ENCODE measurements at regions not wholly inside any gene's neighbourhood (a gene's known extent, or its start where the extent isn't known, plus 50 kb on each side); places are given as distances from the start of the nearest gene placed in this dataset.
A peak's percentile ranks its signal among the peaks of the same experiment; 100 is the strongest.

DNA sequence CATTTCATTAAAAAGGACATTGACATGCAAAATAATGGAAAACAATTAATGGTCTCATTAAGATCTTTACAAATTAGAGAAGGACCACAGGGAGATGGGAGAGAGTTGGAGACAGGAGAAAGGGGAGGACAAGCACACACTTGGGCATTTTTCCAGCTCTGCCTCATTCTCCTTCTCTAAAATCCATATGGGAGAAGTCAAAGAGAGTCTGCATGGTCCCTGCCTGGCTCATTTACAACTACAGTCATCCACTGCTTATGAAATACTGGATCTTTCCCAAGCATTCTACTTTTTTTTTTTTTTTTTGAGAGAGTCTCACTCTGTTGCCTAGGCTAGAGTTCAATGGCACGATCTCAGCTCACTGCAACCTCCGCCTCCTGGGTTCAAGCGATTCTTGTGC, 518.9 kb upstream of the CELF2 start:
- no TSS peak for BruUV-seq (replicated peaks)
- no peaks in the 10 kb centered on the region for H4K20me1 ChIP-seq (ENCODE audit: insufficient read depth, low read length)
- H3K4me3 ChIP-seq (ENCODE audit: insufficient read depth, low read depth, low read length), result no peak overlapping the region
- peak overlapping the region; percentile 96; the same call in 1 of the 2 replicates for H3K4ac ChIP-seq (ENCODE audit: low read depth, low read length)
- intact Hi-C loops (cut with micrococcal nuclease), result no loop called here
- peak overlapping the region; percentile 90 for H2BK5ac ChIP-seq (ENCODE audit: low read depth, low read length, poor library complexity, severe bottlenecking)
- WGBS, 2 experiments (ENCODE audit: extremely low coverage in 2 of 2, insufficient read length in 1 of 2), result 90% methylated on average over 2 of the region's 3 CpGs; no CpG with 5 or more reads in 1 of the 2 experiments
- H3K23ac ChIP-seq (ENCODE audit: low read depth, low read length), result no peak overlapping the region
- in situ Hi-C loops (cut with MboI; ENCODE audit: low sequenced_read_pairs), result no loop called here
- 0 out of 2 replicates have a peak overlapping the region, but pooled peaks have one; percentile 30 for H3K14ac ChIP-seq (replicated peaks; ENCODE audit: low read depth, low read length)
- no peak overlapping the region for H4K91ac ChIP-seq (ENCODE audit: insufficient read depth, low read depth, low read length)
- no peak overlapping the region for H3K56ac ChIP-seq (ENCODE audit: extremely low read depth, insufficient read depth, low read length)
- peak overlapping the region; percentile 80 for H2BK20ac ChIP-seq (ENCODE audit: low read depth, low read length)
- peaks cover 5% of the 10 kb centered on the region for H3K9me3 ChIP-seq (ENCODE audit: control insufficient read depth, insufficient read depth, low read length)
- no peak overlapping the region for H2AFZ ChIP-seq (replicated peaks; ENCODE audit: low read length, poor library complexity)
- H3K79me1 ChIP-seq (ENCODE audit: low read depth in 1 of 2, low read length in 2 of 2), result no peaks in the 10 kb centered on the region
- dilution Hi-C loops (cut with HindIII; ENCODE audit: low sequenced_read_pairs, unreplicated experiment), result no loop called here
- ChIA-PET POLR2A (ENCODE audit: unreplicated experiment) (no interaction called here), CTCF (no interaction called here)
- no peaks in the 10 kb centered on the region for H3K27me3 ChIP-seq (ENCODE audit: control insufficient read depth, insufficient read depth, low read length)
- peak overlapping the region; percentile 70; the same call in 1 of the 2 replicates for H3K27ac ChIP-seq (ENCODE audit: insufficient read depth, low read length)
- TF ChIP-seq CTCF (conservative IDR thresholded peaks at IDR 0.05; ENCODE audit: low read depth, low read length), result no peak
- TF ChIP-seq FOS (IDR thresholded peaks at IDR 0.05; ENCODE audit: low read depth, low read length), result no peak
- TF ChIP-seq SMC3 (IDR thresholded peaks at IDR 0.05; ENCODE audit: low read depth, low read length), result no peak
- no peak for TF ChIP-seq MAFK (IDR thresholded peaks at IDR 0.05; ENCODE audit: low read depth, low read length)
- TF ChIP-seq NFE2L2 (IDR thresholded peaks at IDR 0.05; ENCODE audit: low read depth, low read length), result no peak
- TF ChIP-seq, protein P1, sequence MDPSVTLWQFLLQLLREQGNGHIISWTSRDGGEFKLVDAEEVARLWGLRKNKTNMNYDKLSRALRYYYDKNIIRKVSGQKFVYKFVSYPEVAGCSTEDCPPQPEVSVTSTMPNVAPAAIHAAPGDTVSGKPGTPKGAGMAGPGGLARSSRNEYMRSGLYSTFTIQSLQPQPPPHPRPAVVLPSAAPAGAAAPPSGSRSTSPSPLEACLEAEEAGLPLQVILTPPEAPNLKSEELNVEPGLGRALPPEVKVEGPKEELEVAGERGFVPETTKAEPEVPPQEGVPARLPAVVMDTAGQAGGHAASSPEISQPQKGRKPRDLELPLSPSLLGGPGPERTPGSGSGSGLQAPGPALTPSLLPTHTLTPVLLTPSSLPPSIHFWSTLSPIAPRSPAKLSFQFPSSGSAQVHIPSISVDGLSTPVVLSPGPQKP (IDR thresholded peaks at IDR 0.05; ENCODE audit: borderline replicate concordance, low read depth, low read length), result no peak
- no peak overlapping the region for H3K9ac ChIP-seq (ENCODE audit: low read depth, low read length)
- H2BK120ac ChIP-seq (ENCODE audit: low read depth, low read length), result peak overlapping the region; percentile 99
- H2BK15ac ChIP-seq (ENCODE audit: low read depth, low read length), result peak overlapping the region; percentile 92
- no peaks in the 10 kb centered on the region; the same call in 1 of the 2 replicates for H3K9me1 ChIP-seq (ENCODE audit: insufficient read depth, low read length)
- H2AK5ac ChIP-seq (ENCODE audit: low read depth, low read length), result no peak overlapping the region
- H2AK9ac ChIP-seq (replicated peaks; ENCODE audit: low read depth, low read length, poor library complexity), result no peak overlapping the region
- DNase-seq, result peak; percentile 62
- H4K5ac ChIP-seq (ENCODE audit: low read depth, low read length), result peak overlapping the region; percentile 67; the same call in 1 of the 2 replicates
- no peaks in the 10 kb centered on the region for H3K36me3 ChIP-seq (ENCODE audit: control insufficient read depth, insufficient read depth, low read length)
- ATAC-seq (ENCODE audit: low read depth), result no peak
- H4K8ac ChIP-seq (ENCODE audit: low read depth in 2 of 2, low read length in 2 of 2), result peak overlapping the region; percentile 18 to 25; a peak in 1 of 4 replicates
- H3K4me1 ChIP-seq (ENCODE audit: control insufficient read depth, insufficient read depth, low read length), result peaks cover 10% of the 10 kb centered on the region
- no peak overlapping the region for H3K4me2 ChIP-seq (ENCODE audit: low read depth, low read length)
- peak overlapping the region; percentile 98; the same call in 1 of the 2 replicates for H3K18ac ChIP-seq (ENCODE audit: low read depth, low read length)

Measured in IMR-90 (cell line).